Transverse colon (tissue), 4 donors: ENCODE measurements at regions not wholly inside any gene's neighbourhood (a gene's known extent, or its start where the extent isn't known, plus 50 kb on each side); places are given as distances from the start of the nearest gene placed in this dataset.

ENCODE experiments used
- POLR2A ChIP-seq: fragments of 450-650 bp; IDR thresholded peaks from one replicate; pipeline ENCODE4 v1.6.1; 2016; ENCODE audit warnings: antibody characterized with exemption, mild to moderate bottlenecking, moderate library complexity
- POLR2AphosphoS5 ChIP-seq, 3 donors: sonication (generic); formaldehyde crosslinking; IDR thresholded peaks; one replicate each; pipeline ENCODE4 v1.6.1; 2016; ENCODE audit warnings: antibody characterized with exemption in 3 of 3
- TF ChIP-seq, protein P1 (sequence below), 5 experiments: fragments of 200-600 bp in 3 of 5; fragments of 450-650 bp in 2 of 5; sonication (generic) in 3 of 5; IDR thresholded peaks; 1 replicate in 2 of 5; 2 replicates in 3 of 5; pipeline ENCODE4 v1.5.1; 2016 to 2017; ENCODE audit warnings: antibody characterized with exemption in 5 of 5, inconsistent platforms in 3 of 5, mild to moderate bottlenecking in 2 of 5, moderate library complexity in 1 of 5

DNA sequence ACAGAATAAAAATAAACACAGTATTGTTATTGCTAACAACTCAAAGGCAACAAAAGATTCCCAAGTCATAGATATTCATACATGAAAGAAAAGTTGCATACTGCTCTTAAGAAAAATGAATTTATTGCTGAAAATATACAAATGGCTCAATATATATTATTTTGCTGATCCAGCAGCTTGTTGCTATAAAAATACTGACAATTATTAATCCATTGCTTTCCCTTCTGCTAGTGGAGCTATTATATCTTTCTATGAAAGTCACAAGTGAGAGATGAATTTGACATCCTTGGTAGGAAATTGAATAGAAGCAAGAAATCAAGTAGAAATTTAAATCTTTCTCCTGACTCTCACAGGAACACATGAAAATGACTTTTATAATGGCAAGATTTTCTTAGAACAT is 179.2 kb upstream of the MBNL1 start:
- TF ChIP-seq, protein P1, sequence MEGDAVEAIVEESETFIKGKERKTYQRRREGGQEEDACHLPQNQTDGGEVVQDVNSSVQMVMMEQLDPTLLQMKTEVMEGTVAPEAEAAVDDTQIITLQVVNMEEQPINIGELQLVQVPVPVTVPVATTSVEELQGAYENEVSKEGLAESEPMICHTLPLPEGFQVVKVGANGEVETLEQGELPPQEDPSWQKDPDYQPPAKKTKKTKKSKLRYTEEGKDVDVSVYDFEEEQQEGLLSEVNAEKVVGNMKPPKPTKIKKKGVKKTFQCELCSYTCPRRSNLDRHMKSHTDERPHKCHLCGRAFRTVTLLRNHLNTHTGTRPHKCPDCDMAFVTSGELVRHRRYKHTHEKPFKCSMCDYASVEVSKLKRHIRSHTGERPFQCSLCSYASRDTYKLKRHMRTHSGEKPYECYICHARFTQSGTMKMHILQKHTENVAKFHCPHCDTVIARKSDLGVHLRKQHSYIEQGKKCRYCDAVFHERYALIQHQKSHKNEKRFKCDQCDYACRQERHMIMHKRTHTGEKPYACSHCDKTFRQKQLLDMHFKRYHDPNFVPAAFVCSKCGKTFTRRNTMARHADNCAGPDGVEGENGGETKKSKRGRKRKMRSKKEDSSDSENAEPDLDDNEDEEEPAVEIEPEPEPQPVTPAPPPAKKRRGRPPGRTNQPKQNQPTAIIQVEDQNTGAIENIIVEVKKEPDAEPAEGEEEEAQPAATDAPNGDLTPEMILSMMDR (IDR thresholded peaks at IDR 0.05): no peak
- TF ChIP-seq POLR2A: no peak
- no peak for TF ChIP-seq POLR2AphosphoS5 (IDR thresholded peaks at IDR 0.05)
